ENCODE measurements at regions not wholly inside any gene's neighbourhood (a gene's known extent, or its start where the extent isn't known, plus 50 kb on each side); places are given as distances from the start of the nearest gene placed in this dataset.

DNA sequence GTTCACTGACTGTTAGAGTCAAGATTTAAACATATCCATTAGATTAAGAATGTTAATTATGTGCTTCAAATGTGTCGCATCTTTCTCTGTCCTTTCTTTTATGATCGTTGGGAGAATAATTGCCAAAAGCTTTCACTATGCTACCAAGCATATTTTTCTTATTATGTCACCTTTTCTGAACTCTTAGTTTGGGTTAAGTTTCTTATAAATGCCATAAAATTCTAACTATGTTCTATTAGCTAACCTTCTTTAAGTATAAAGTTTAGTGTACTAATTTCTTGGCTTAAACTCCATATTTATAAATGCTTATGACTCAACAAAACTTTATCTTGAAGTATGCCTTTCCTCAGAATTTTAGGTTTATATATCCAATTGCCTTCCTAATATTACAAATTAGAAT lies 1759.4 kb downstream of the PCDH9 start:
- intact Hi-C loops (cut with DNase I), result no loop called here
- H3K9me3 ChIP-seq, result no peaks in the 10 kb centered on the region
- H3K4me3 ChIP-seq, result no peak overlapping the region
- 34 to 43% (median 34%) methylated on average over 2 of the region's 2 CpGs for WGBS, 3 donors
- H3K27ac ChIP-seq, result no peak overlapping the region
- no peaks in the 10 kb centered on the region for H3K27me3 ChIP-seq
- no peaks in the 10 kb centered on the region for H3K4me1 ChIP-seq (ENCODE audit: insufficient read depth)
- no peak for TF ChIP-seq POLR2A (IDR thresholded peaks at IDR 0.05)
- no peak for TF ChIP-seq EP300 (IDR thresholded peaks at IDR 0.05)
- TF ChIP-seq, protein P1, sequence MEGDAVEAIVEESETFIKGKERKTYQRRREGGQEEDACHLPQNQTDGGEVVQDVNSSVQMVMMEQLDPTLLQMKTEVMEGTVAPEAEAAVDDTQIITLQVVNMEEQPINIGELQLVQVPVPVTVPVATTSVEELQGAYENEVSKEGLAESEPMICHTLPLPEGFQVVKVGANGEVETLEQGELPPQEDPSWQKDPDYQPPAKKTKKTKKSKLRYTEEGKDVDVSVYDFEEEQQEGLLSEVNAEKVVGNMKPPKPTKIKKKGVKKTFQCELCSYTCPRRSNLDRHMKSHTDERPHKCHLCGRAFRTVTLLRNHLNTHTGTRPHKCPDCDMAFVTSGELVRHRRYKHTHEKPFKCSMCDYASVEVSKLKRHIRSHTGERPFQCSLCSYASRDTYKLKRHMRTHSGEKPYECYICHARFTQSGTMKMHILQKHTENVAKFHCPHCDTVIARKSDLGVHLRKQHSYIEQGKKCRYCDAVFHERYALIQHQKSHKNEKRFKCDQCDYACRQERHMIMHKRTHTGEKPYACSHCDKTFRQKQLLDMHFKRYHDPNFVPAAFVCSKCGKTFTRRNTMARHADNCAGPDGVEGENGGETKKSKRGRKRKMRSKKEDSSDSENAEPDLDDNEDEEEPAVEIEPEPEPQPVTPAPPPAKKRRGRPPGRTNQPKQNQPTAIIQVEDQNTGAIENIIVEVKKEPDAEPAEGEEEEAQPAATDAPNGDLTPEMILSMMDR (IDR thresholded peaks at IDR 0.05), result no peak
- DNase-seq, result no peak
- no peaks in the 10 kb centered on the region for H3K36me3 ChIP-seq

DNA sequence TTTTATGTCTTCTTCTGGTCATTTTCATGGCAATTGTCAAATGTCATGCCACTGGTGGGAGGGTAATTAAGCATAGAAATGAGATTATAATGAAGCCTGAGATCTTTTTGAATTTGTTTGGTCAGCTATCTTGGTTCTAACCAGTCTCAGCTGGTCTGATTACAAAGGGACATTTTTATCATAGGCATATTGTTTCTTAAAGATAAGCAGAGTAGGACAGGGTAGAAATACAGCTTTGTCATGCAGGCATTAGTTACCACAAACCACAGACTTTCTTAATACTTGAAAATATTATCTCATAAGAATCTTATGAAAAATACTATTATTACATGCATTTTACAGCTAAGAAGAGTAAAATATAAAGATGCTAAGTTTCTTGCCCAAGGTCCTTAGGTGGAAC lies 1761.5 kb downstream of the PCDH9 start:
- no peak for TF ChIP-seq POLR2A (IDR thresholded peaks at IDR 0.05)
- TF ChIP-seq, protein P1 (IDR thresholded peaks at IDR 0.05), result no peak
- intact Hi-C loops (cut with DNase I), result no loop called here

DNA sequence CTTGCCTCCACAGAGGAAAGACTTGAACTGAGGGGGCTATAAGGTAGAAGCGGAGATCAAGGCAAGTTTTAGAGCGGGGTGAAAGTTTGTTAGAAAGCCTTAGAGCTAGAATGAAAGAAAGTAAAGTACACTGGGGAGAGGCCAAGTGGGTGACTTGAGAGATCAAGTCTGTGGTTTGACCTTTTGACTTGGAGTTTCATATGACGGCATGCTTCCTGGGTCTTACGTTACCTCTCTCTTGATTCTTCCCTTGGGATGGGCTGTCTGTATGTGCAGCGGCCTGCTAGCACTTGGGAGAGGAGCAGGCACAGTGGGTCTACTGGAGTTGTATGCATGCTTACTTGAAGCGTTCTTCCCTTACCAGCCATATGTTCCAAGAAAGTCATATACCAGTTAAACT lies 1768.5 kb downstream of the PCDH9 start:
- intact Hi-C loops (cut with DNase I), result no loop called here
- H3K4me1 ChIP-seq (ENCODE audit: insufficient read depth), result no peaks in the 10 kb centered on the region
- no peaks in the 10 kb centered on the region for H3K27me3 ChIP-seq
- WGBS, 3 donors, result 83 to 87% (median 85%) methylated on average over 6 of the region's 6 CpGs
- no peak overlapping the region for H3K4me3 ChIP-seq
- no peaks in the 10 kb centered on the region for H3K9me3 ChIP-seq
- no peak for DNase-seq
- H3K36me3 ChIP-seq, result no peaks in the 10 kb centered on the region
- no peak for TF ChIP-seq POLR2A (IDR thresholded peaks at IDR 0.05)
- no peak for TF ChIP-seq EP300 (IDR thresholded peaks at IDR 0.05)
- TF ChIP-seq, protein P1 (IDR thresholded peaks at IDR 0.05), result no peak
- no peak overlapping the region for H3K27ac ChIP-seq

More for the DNA sequence above, 1761.5 kb downstream of the PCDH9 start:
- Histone ChIP-seq H3K9me3 (no peaks in the 10 kb centered on the region), H3K4me1 (ENCODE audit: insufficient read depth) (no peaks in the 10 kb centered on the region), H3K4me3 (no peak overlapping the region), H3K27ac (no peak overlapping the region), H3K36me3 (no peaks in the 10 kb centered on the region), H3K27me3 (no peaks in the 10 kb centered on the region)
- DNase-seq, result no peak

DNA sequence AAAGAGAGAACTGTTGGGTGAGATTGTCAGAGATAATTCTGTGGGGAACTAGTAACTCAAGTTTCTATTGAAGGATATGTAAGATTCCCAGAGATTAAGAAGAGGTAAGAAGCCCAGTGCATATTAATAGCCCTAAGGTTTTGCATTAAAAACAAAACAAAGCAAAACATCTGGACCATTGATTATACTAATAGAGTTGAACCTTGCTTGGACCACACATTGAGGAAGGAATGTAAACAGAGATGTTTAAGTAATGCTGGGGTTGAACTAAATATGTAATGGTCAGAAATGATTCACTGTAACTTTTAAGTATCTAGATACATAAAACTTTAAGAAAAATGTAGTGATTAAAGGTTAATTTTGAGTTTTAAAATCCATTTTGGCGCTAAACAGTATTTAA lies 1770.0 kb downstream of the PCDH9 start:
- Histone ChIP-seq H3K36me3 (no peaks in the 10 kb centered on the region), H3K27ac (no peak overlapping the region), H3K4me1 (ENCODE audit: insufficient read depth) (no peaks in the 10 kb centered on the region), H3K27me3 (no peaks in the 10 kb centered on the region), H3K9me3 (no peaks in the 10 kb centered on the region), H3K4me3 (no peak overlapping the region)
- intact Hi-C loops (cut with DNase I), result no loop called here
- TF ChIP-seq POLR2A (IDR thresholded peaks at IDR 0.05), result no peak
- TF ChIP-seq, protein P1 (IDR thresholded peaks at IDR 0.05), result no peak
- no peak for TF ChIP-seq EP300 (IDR thresholded peaks at IDR 0.05)
- no peak for DNase-seq
- 35 to 71% (median 49%) methylated on average over 1 of the region's 1 CpG for WGBS, 3 donors

All from ovary (tissue), 7 donors.